Loucy (cell line): ENCODE measurements at regions not wholly inside any gene's neighbourhood (a gene's known extent, or its start where the extent isn't known, plus 50 kb on each side); places are given as distances from the start of the nearest gene placed in this dataset.

Experiments used
- EZH2phosphoT487 ChIP-seq: fragments of 200-600 bp; IDR thresholded peaks from 2 replicates; pipeline ENCODE4 v1.6.1; 2018; ENCODE audit warnings: antibody characterized with exemption, mild to moderate bottlenecking, moderate library complexity, borderline replicate concordance
- TF ChIP-seq, protein P1 (sequence below): fragments of 200-600 bp; sonication (generic); conservative IDR thresholded peaks from 2 replicates; pipeline ENCODE4 v1.5.1; 2014; ENCODE audit warnings: mild to moderate bottlenecking, antibody characterized with exemption, low read length

DNA sequence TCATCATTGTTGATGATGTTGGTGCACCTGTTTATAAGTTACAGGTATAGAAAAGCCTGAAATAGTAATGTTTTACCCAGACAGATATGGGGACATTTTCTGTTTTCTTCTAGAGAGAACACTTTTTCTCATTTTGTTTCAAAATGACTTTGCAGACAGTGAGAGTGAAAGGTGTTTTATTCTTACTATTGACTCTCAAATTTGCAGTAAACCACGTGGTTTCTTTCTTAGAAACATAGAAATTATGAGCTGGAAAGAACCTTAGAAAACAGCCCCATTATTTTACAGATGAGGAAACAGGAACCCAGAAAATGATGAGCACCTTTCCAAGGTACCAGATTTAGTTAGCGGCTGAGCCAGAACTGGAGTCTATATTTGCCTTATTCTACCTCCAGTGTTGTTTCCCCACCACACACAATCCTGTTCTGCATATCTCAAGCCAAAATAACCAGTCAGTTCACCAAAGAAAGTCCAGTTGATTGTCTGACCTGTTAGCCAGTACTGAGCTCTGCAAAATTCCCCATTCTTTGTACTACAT, 138.9 kb upstream of the AHR start:
- TF ChIP-seq, protein P1, sequence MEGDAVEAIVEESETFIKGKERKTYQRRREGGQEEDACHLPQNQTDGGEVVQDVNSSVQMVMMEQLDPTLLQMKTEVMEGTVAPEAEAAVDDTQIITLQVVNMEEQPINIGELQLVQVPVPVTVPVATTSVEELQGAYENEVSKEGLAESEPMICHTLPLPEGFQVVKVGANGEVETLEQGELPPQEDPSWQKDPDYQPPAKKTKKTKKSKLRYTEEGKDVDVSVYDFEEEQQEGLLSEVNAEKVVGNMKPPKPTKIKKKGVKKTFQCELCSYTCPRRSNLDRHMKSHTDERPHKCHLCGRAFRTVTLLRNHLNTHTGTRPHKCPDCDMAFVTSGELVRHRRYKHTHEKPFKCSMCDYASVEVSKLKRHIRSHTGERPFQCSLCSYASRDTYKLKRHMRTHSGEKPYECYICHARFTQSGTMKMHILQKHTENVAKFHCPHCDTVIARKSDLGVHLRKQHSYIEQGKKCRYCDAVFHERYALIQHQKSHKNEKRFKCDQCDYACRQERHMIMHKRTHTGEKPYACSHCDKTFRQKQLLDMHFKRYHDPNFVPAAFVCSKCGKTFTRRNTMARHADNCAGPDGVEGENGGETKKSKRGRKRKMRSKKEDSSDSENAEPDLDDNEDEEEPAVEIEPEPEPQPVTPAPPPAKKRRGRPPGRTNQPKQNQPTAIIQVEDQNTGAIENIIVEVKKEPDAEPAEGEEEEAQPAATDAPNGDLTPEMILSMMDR = no peak
- no peak for TF ChIP-seq EZH2phosphoT487
